Adrenal gland (tissue), 5 donors: ENCODE measurements at regions not wholly inside any gene's neighbourhood (a gene's known extent, or its start where the extent isn't known, plus 50 kb on each side); places are given as distances from the start of the nearest gene placed in this dataset.

Experiments used
- POLR2A ChIP-seq, 2 donors: fragments of 450-650 bp; IDR thresholded peaks; one replicate each; pipeline ENCODE4 v1.6.1; 2017; ENCODE audit warnings: antibody characterized with exemption in 2 of 2, mild to moderate bottlenecking in 2 of 2, moderate library complexity in 1 of 2
- TF ChIP-seq, protein P1 (sequence below), 6 experiments: fragments of 450-650 bp in 4 of 6; fragments of 200-600 bp in 2 of 6; sonication (generic) in 1 of 6; IDR thresholded peaks; 1 replicate in 5 of 6; 2 replicates in 1 of 6; pipeline versions ENCODE4 v1.5.1 to v1.8.0; 2016 to 2021; ENCODE audit warnings: antibody characterized with exemption in 6 of 6, mild to moderate bottlenecking in 2 of 6, moderate library complexity in 1 of 6
- donor health status: DM: no; HTN: no; CAD: no.

DNA sequence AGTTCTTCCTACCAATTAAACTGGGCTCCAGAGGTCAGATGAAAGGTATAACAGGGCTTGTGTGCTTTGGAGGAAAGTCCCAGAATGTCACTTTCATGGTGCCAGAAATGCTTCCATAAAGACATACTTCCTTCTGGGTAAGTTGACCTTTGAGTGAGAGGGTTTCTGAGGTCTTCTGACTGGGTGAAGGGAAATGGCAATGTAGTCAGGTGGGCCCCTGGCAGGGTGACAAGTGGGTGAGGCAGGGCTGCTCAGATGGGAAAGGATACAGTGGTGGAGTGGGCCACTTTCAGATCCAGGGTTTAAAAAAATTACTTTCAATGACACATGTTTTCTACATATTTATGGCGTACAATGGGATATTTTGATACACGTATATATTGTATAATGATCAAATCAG lies 136.5 kb upstream of the PITX1 start:
- TF ChIP-seq POLR2A (IDR thresholded peaks at IDR 0.05) = no peak
- TF ChIP-seq, protein P1, sequence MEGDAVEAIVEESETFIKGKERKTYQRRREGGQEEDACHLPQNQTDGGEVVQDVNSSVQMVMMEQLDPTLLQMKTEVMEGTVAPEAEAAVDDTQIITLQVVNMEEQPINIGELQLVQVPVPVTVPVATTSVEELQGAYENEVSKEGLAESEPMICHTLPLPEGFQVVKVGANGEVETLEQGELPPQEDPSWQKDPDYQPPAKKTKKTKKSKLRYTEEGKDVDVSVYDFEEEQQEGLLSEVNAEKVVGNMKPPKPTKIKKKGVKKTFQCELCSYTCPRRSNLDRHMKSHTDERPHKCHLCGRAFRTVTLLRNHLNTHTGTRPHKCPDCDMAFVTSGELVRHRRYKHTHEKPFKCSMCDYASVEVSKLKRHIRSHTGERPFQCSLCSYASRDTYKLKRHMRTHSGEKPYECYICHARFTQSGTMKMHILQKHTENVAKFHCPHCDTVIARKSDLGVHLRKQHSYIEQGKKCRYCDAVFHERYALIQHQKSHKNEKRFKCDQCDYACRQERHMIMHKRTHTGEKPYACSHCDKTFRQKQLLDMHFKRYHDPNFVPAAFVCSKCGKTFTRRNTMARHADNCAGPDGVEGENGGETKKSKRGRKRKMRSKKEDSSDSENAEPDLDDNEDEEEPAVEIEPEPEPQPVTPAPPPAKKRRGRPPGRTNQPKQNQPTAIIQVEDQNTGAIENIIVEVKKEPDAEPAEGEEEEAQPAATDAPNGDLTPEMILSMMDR (IDR thresholded peaks at IDR 0.05) = no peak
